ENCODE measurements at regions not wholly inside any gene's neighbourhood (a gene's known extent, or its start where the extent isn't known, plus 50 kb on each side); places are given as distances from the start of the nearest gene placed in this dataset.

GRCh38 chr21:25330266-25330665 lies 277.0 kb downstream of the MRPL39 start:
- DNase-seq (ENCODE audit: low spot score) = no peak

GRCh38 chr21:25329227-25329825 lies 278.0 kb downstream of the MRPL39 start:
- DNase-seq (ENCODE audit: low spot score) = peak; percentile 29

- no peak for DNase-seq (ENCODE audit: low spot score)
Observed at GRCh38 chr21:25328736-25329135, 278.5 kb downstream of the MRPL39 start.

- peak; percentile 88 for DNase-seq (ENCODE audit: low spot score)
Observed at GRCh38 chr21:25326181-25326580, 281.1 kb downstream of the MRPL39 start.

GRCh38 chr21:25324666-25325065 lies 282.6 kb downstream of the MRPL39 start:
- DNase-seq (ENCODE audit: low spot score) = peak; percentile 81

GRCh38 chr21:25323356-25323949 lies 283.8 kb downstream of the MRPL39 start:
- DNase-seq (ENCODE audit: low spot score) = no peak

- no peak for DNase-seq (ENCODE audit: low spot score)
Observed at GRCh38 chr21:25314247-25314646, 293.0 kb downstream of the MRPL39 start.

- DNase-seq (ENCODE audit: low spot score) = peak; percentile 46
Observed at GRCh38 chr21:25313829-25314228, 293.5 kb downstream of the MRPL39 start.

GRCh38 chr21:25307489-25307888 lies 299.8 kb downstream of the MRPL39 start:
- DNase-seq (ENCODE audit: low spot score) = no peak

- no peak for DNase-seq (ENCODE audit: low spot score)
Observed at GRCh38 chr21:25304611-25305010, 302.7 kb downstream of the MRPL39 start.

- no peak for DNase-seq (ENCODE audit: low spot score)
Observed at GRCh38 chr21:25300632-25301031, 306.6 kb downstream of the MRPL39 start.

GRCh38 chr21:25298512-25299491 lies 308.5 kb downstream of the MRPL39 start:
- DNase-seq (ENCODE audit: low spot score) = no peak

GRCh38 chr21:25297117-25297516 lies 310.2 kb downstream of the MRPL39 start:
- DNase-seq (ENCODE audit: low spot score) = no peak

GRCh38 chr21:25296252-25296651 lies 311.0 kb downstream of the MRPL39 start:
- no peak for DNase-seq (ENCODE audit: low spot score)

- DNase-seq (ENCODE audit: low spot score) = no peak
Observed at GRCh38 chr21:25292396-25292795, 314.9 kb downstream of the MRPL39 start.

- DNase-seq (ENCODE audit: low spot score) = no peak
Observed at GRCh38 chr21:25283720-25284119, 323.6 kb downstream of the MRPL39 start.

GRCh38 chr21:25281134-25281533 lies 326.1 kb downstream of the MRPL39 start:
- no peak for DNase-seq (ENCODE audit: low spot score)

GRCh38 chr21:25280061-25280460 lies 327.2 kb downstream of the MRPL39 start:
- DNase-seq (ENCODE audit: low spot score) = no peak

GRCh38 chr21:25273959-25274358 lies 333.3 kb downstream of the MRPL39 start:
- no peak for DNase-seq (ENCODE audit: low spot score)

GRCh38 chr21:25254491-25255174 lies 352.6 kb downstream of the MRPL39 start:
- DNase-seq (ENCODE audit: low spot score) = no peak

- DNase-seq (ENCODE audit: low spot score) = no peak
Observed at GRCh38 chr21:25246546-25246945, 360.7 kb downstream of the MRPL39 start.

- DNase-seq (ENCODE audit: low spot score) = no peak
Observed at GRCh38 chr21:25244735-25245134, 362.5 kb downstream of the MRPL39 start.

Data from umbilical cord (tissue), 1 donor.